H1 (cell line): ENCODE measurements at regions not wholly inside any gene's neighbourhood (a gene's known extent, or its start where the extent isn't known, plus 50 kb on each side); places are given as distances from the start of the nearest gene placed in this dataset.

Source experiments
- CTCF ChIA-PET: fragments of 300-600 bp; sonication (Branson Sonifier 250); formaldehyde crosslinking; loops from one replicate; lab custom pipeline; 2021; ENCODE audit not compliant: partially characterized antibody; lab: Charles Lee
- POLR2A ChIA-PET: fragments of 300-600 bp; sonication (Branson Sonifier 250); formaldehyde crosslinking; loops from one replicate; lab custom pipeline; 2021; ENCODE audit warnings: inconsistent platforms; ENCODE audit not compliant: partially characterized antibody; lab: Charles Lee
- DNase-seq, 2 experiments: peaks; one replicate each; pipeline versions ENCODE4 v3.0.0 to v3.0.0-alpha.2; 2010 to 2022; ENCODE audit warnings: low spot score in 2 of 2, low read depth in 1 of 2, mixed read lengths in 1 of 2
- FAIRE-seq: peaks from 2 replicates; lab custom pipeline; 2011; peaks lifted over from hg19 to GRCh38; lab: Jason Lieb, UNC
- H2AFZ ChIP-seq: 2 replicates; pipeline ENCODE4 v1.8.1; 2012; ENCODE audit warnings: low read length, inconsistent platforms
- H2AK5ac ChIP-seq: 2 replicates; pipeline ENCODE4 v1.6.1; 2013; ENCODE audit warnings: low read depth, low read length
- H2BK120ac ChIP-seq: replicated peaks from 2 replicates; pipeline ENCODE3; 2013; ENCODE audit warnings: low read depth, low read length, inconsistent platforms
- H2BK12ac ChIP-seq: 2 replicates; pipeline ENCODE4 v1.6.1; 2013; ENCODE audit warnings: low read depth, low read length
- H2BK15ac ChIP-seq: 2 replicates; pipeline ENCODE4 v1.6.1; 2013; ENCODE audit warnings: low read length
- H2BK20ac ChIP-seq: 2 replicates; pipeline ENCODE4 v1.6.1; 2013; ENCODE audit warnings: low read length
- H2BK5ac ChIP-seq: 2 replicates; pipeline ENCODE4 v1.6.1; 2013; ENCODE audit warnings: low read depth, low read length
- H3K14ac ChIP-seq: 2 replicates; pipeline ENCODE4 v1.6.1; 2013; ENCODE audit warnings: inconsistent platforms; ENCODE audit not compliant: insufficient read length
- H3K18ac ChIP-seq: 2 replicates; pipeline ENCODE4 v1.6.1; 2013; ENCODE audit warnings: low read length; ENCODE audit errors: extremely low read depth
- H3K23ac ChIP-seq: 2 replicates; pipeline ENCODE4 v1.6.1; 2013; ENCODE audit warnings: inconsistent platforms; ENCODE audit not compliant: insufficient read length
- H3K23me2 ChIP-seq: 2 replicates; pipeline ENCODE4 v1.6.1; 2013; ENCODE audit warnings: low read depth, low read length
- H3K27ac ChIP-seq: 2 replicates; pipeline ENCODE4 v1.6.1; 2011; ENCODE audit warnings: low read depth, low read length, inconsistent platforms
- H3K27me3 ChIP-seq, 4 experiments: replicated peaks in 1 of 4; 1 replicate in 1 of 4; 2 replicates in 3 of 4; pipeline versions ENCODE4 v1.6.1 to v1.8.1; 2011 to 2013; ENCODE audit warnings: low read length in 3 of 4, mild to moderate bottlenecking in 3 of 4, inconsistent platforms in 2 of 4, mixed read lengths in 2 of 4, moderate library complexity in 1 of 4; ENCODE audit not compliant: control insufficient read depth in 3 of 4, insufficient read depth in 3 of 4; ENCODE audit errors: extremely low read depth in 1 of 4
- H3K36me3 ChIP-seq, 4 experiments: 2 replicates each; pipeline versions ENCODE4 v1.6.1 to v1.8.1; 2011 to 2013; ENCODE audit warnings: mild to moderate bottlenecking in 4 of 4, low read length in 3 of 4, moderate library complexity in 2 of 4, control low read depth in 1 of 4, inconsistent platforms in 1 of 4; ENCODE audit not compliant: insufficient read depth in 4 of 4, control insufficient read depth in 2 of 4
- H3K4ac ChIP-seq: replicated peaks from 2 replicates; pipeline ENCODE3; 2013; ENCODE audit warnings: low read length, low read depth, mixed read lengths, inconsistent platforms; ENCODE audit not compliant: insufficient read length
- H3K4me1 ChIP-seq, 4 experiments: replicated peaks in 1 of 4; 1 replicate in 1 of 4; 2 replicates in 3 of 4; pipeline versions ENCODE4 v1.6.1 to v1.8.1; 2011 to 2013; ENCODE audit warnings: low read length in 3 of 4, inconsistent platforms in 2 of 4, mixed read lengths in 1 of 4; ENCODE audit not compliant: insufficient read depth in 4 of 4, control insufficient read depth in 3 of 4
- H3K4me2 ChIP-seq, 2 experiments: 2 replicates each; pipeline versions ENCODE4 v1.6.1 to v1.8.1; 2011 to 2013; ENCODE audit warnings: low read depth in 2 of 2, low read length in 2 of 2, control low read depth in 1 of 2, inconsistent platforms in 1 of 2, mild to moderate bottlenecking in 1 of 2; ENCODE audit not compliant: insufficient read depth in 1 of 2
- H3K4me3 ChIP-seq, 4 experiments: fragments of 200-600, 300-600 bp in 1 of 4; sonication (generic), shearing (Covaris generic), sonication (Bioruptor Twin) in 1 of 4; 2 replicates each; pipeline versions ENCODE4 v1.5.1 to v1.8.1; 2011 to 2016; ENCODE audit warnings: low read length in 4 of 4, low read depth in 3 of 4, control low read depth in 2 of 4, inconsistent platforms in 2 of 4, mild to moderate bottlenecking in 2 of 4, mixed read lengths in 1 of 4, moderate library complexity in 1 of 4; ENCODE audit not compliant: insufficient read depth in 2 of 4; ENCODE audit errors: extremely low read depth in 1 of 4
- H3K56ac ChIP-seq: replicated peaks from 2 replicates; pipeline ENCODE3; 2013; ENCODE audit warnings: low read depth, mild to moderate bottlenecking, mixed read lengths, low read length, inconsistent platforms; ENCODE audit not compliant: insufficient read length
- H3K79me1 ChIP-seq: 2 replicates; pipeline ENCODE4 v1.6.1; 2013; ENCODE audit warnings: low read depth, low read length, control low read depth
- H3K79me2 ChIP-seq, 2 experiments: 2 replicates each; pipeline versions ENCODE4 v1.6.1 to v1.8.1; 2012 to 2013; ENCODE audit warnings: low read length in 2 of 2, mild to moderate bottlenecking in 2 of 2, inconsistent platforms in 1 of 2; ENCODE audit not compliant: insufficient read depth in 2 of 2, control insufficient read depth in 1 of 2
- H3K9ac ChIP-seq, 4 experiments: replicated peaks in 1 of 4; 1 replicate in 1 of 4; 2 replicates in 3 of 4; pipeline versions ENCODE4 v1.6.1 to v1.8.1; 2011 to 2013; ENCODE audit warnings: low read depth in 3 of 4, low read length in 3 of 4, control low read depth in 2 of 4, mild to moderate bottlenecking in 2 of 4, moderate library complexity in 2 of 4, inconsistent platforms in 1 of 4; ENCODE audit errors: extremely low read depth in 1 of 4
- H3K9me3 ChIP-seq, 2 experiments: 2 replicates each; pipeline versions ENCODE4 v1.6.1 to v1.8.1; 2012 to 2013; ENCODE audit warnings: mild to moderate bottlenecking in 2 of 2, moderate library complexity in 2 of 2, control low read depth in 1 of 2, inconsistent platforms in 1 of 2, low read depth in 1 of 2, low read length in 1 of 2, mixed read lengths in 1 of 2; ENCODE audit not compliant: insufficient read depth in 2 of 2
- H4K20me1 ChIP-seq, 2 experiments: replicated peaks in 1 of 2; 2 replicates each; pipeline versions ENCODE3 to v1.8.1; 2011 to 2013; ENCODE audit warnings: inconsistent platforms in 2 of 2, low read length in 2 of 2, mild to moderate bottlenecking in 1 of 2; ENCODE audit not compliant: insufficient read depth in 2 of 2, control insufficient read depth in 1 of 2
- H4K5ac ChIP-seq: 2 replicates; pipeline ENCODE4 v1.6.1; 2013; ENCODE audit warnings: low read length, low read depth, mixed read lengths, inconsistent platforms; ENCODE audit not compliant: insufficient read length
- H4K8ac ChIP-seq: 2 replicates; pipeline ENCODE4 v1.8.0; 2013; ENCODE audit warnings: mild to moderate bottlenecking, moderate library complexity, low read length, inconsistent platforms; ENCODE audit not compliant: insufficient read depth; ENCODE audit errors: extremely low read depth
- H4K91ac ChIP-seq: replicated peaks from 2 replicates; pipeline ENCODE3; 2013; ENCODE audit warnings: low read length, mixed read lengths, inconsistent platforms; ENCODE audit not compliant: insufficient read length
- ASH2L ChIP-seq: fragments of 200-600, 300-600 bp; sonication (generic); IDR thresholded peaks from one replicate; pipeline ENCODE4 v1.7.1; 2017; ENCODE audit warnings: low read length
- CTBP2 ChIP-seq: IDR thresholded peaks from 2 replicates; pipeline ENCODE4 v1.7.0; 2011; ENCODE audit warnings: borderline replicate concordance, mild to moderate bottlenecking, moderate library complexity, mixed read lengths, low read length; ENCODE audit not compliant: insufficient read depth, insufficient read length
- EZH2 ChIP-seq: fragments of 200-600 bp; sonication (generic); IDR thresholded peaks from 2 replicates; pipeline ENCODE4 v1.7.1; 2012; ENCODE audit warnings: low read depth, mild to moderate bottlenecking, moderate library complexity, low read length, inconsistent platforms; ENCODE audit not compliant: severe bottlenecking
- FOSL1 ChIP-seq: IDR thresholded peaks from 2 replicates; pipeline ENCODE4 v1.6.1; 2011; ENCODE audit warnings: mild to moderate bottlenecking, low read depth, low read length, moderate library complexity; ENCODE audit not compliant: insufficient read depth
- MAX ChIP-seq: IDR thresholded peaks from 2 replicates; pipeline ENCODE4 v1.6.1; 2012; ENCODE audit warnings: inconsistent platforms
- RXRA ChIP-seq: IDR thresholded peaks from 2 replicates; pipeline ENCODE4 v1.6.1; 2011; ENCODE audit warnings: low read depth, mild to moderate bottlenecking, low read length, moderate library complexity; ENCODE audit not compliant: insufficient read depth
- TCF12 ChIP-seq: IDR thresholded peaks from 2 replicates; pipeline ENCODE4 v1.6.1; 2011; ENCODE audit warnings: low read depth, mild to moderate bottlenecking, low read length
- WGBS, 2 experiments: shearing (Covaris generic) in 1 of 2; methylation state at CpG; one replicate each; pipeline versions ENCODE4 v1.1.6 to v1.1.7; 2013 to 2015; ENCODE audit warnings: low lambda C conversion rate in 2 of 2, mixed read lengths in 2 of 2, inconsistent platforms in 1 of 2, low coverage in 1 of 2, missing lambda C conversion rate in 1 of 2; ENCODE audit not compliant: insufficient replicate concordance in 2 of 2, insufficient coverage in 1 of 2, insufficient read length in 1 of 2; ENCODE audit errors: extremely low coverage in 1 of 2, missing lambda C conversion rate in 1 of 2; 5-methylcytosine and 5-hydroxymethylcytosine counted together

GRCh38 chr4:74540193-74540592, 95.3 kb downstream of the AREG start:
- Histone ChIP-seq H3K4ac (no peak overlapping the region), H2BK120ac (no peak overlapping the region), H4K8ac (no peak overlapping the region), H3K36me3 (no peaks in the 10 kb centered on the region), H4K20me1 (no peaks in the 10 kb centered on the region), H4K91ac (no peak overlapping the region), H2BK12ac (no peak overlapping the region), H3K9me3 (no peaks in the 10 kb centered on the region), H3K14ac (no peak overlapping the region), H3K9ac (no peak overlapping the region), H3K79me1 (no peaks in the 10 kb centered on the region), H3K27ac (no peak overlapping the region), H3K79me2 (no peaks in the 10 kb centered on the region), H2BK20ac (no peak overlapping the region), H3K56ac (no peak overlapping the region), H3K18ac (no peak overlapping the region), H2BK15ac (no peak overlapping the region), H2BK5ac (no peak overlapping the region), H3K23ac (no peak overlapping the region), H2AK5ac (no peak overlapping the region), H3K4me1 (peaks cover 0 to 4% (median 1%) of the 10 kb centered on the region in 4 experiments; a peak in 2 of 7 replicates), H3K23me2 (no peaks in the 10 kb centered on the region), H3K27me3 (no peaks in the 10 kb centered on the region), H4K5ac (no peak overlapping the region), H2AFZ (no peak overlapping the region), H3K4me2 (no peak overlapping the region), H3K4me3 (no peak overlapping the region)
- TF ChIP-seq FOSL1, result no peak
- TF ChIP-seq MAX, result no peak
- no peak for TF ChIP-seq TCF12
- TF ChIP-seq RXRA, result no peak
- TF ChIP-seq EZH2, result no peak
- TF ChIP-seq ASH2L, result no peak
- TF ChIP-seq CTBP2, result no peak
- POLR2A ChIA-PET, result interaction anchor here (1.3 kb wide), 1 partner anchor 9 kb away, joined by 3 read pairs; no protein-coding TSS in a partner anchor
- no peak for FAIRE-seq
- CTCF ChIA-PET, result interaction anchor here (0.6 to 2.9 kb wide), 9 partner anchors 8 to 169 kb away, joined by 3 to 14 read pairs (median 5); no protein-coding TSS in a partner anchor
- DNase-seq, result no peak
- 69% methylated on average over 1 of the region's 1 CpG; no CpG with 5 or more reads in 1 of the 2 experiments for WGBS, 2 experiments
